Middle frontal gyrus (tissue), 1 donor: ENCODE measurements at regions not wholly inside any gene's neighbourhood (a gene's known extent, or its start where the extent isn't known, plus 50 kb on each side); places are given as distances from the start of the nearest gene placed in this dataset.

Experiments used
- DNase-seq: peaks from one replicate; pipeline ENCODE4 v3.0.0-alpha.2; 2015; ENCODE audit warnings: low spot score; ENCODE audit errors: extremely low spot score

DNA sequence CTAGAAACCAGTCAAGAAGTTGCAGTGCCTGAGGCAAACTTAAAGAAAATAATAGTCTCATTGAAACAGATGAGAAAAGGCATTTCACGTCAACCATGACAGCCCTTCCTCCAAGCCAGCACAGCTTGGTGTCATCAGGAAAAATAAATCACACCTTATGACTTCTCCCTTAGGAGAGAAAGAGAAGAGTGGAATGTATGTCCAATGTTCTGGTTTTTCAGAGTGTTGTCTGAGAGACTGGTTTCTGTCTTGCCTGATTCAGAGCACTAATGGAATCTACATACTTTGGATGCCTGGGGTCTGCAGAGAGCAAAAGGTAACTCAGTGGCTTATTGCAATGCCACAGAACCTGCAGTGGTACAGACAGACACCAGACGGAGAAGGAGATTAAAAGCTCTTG, 105.5 kb upstream of the PDE4D start:
- no peak for DNase-seq

DNA sequence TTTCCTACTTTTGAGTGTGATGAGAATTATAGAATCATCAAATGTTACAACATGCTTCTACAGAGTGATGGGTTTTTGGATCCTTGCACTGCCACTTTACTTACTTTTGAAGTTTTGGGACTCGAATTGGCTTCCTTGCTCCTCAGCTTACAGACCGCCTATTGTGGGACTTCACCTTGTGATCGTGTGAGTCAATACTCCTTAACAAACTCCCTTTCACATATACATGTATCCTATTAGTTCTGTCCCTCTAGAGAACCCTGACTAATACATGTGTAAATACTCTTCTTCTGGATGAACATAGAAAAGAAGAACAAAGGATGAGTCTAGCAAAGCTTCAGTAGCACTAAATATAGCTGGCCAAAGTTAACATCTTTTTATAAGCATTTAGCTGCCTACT, 98.7 kb upstream of the PDE4D start:
- DNase-seq: no peak

DNA sequence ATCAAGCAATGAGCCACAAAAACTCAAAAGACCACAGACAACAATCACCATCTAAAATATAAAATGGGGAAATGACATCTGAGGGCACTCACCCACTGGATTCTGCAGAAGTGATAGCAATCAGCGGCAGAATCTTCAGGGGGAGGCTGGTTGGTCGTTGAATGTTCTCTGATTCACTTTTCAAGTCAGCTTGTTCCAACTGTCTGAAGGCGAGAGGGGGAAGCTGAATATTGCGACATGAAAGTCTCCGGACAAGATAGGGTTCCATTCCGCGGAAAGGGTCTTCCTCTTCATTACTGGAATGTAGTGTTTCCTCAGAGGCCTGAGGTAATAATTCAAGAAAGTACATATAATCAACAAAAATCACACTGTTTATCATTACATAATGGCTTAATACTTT, 94.9 kb upstream of the PDE4D start:
- DNase-seq: no peak

DNA sequence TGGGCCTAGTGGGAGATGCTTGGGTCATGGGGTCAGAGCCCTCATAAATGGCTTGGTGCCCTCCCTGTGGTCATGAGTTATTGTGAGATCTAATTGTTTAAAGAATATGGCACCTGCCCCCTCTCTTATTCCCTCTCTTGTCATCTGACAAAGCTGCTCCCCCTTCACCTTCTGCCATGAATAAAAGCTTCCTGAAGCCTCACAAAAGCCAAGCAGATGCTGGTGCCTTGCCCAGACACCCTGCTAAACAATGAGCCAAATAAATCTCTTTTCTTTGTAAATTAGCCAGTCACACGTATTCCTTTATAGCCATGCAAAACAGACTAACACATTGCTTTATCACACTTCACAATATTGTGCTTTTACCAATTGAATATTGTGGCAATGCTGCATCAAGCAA, 82.8 kb upstream of the PDE4D start:
- DNase-seq: no peak

DNA sequence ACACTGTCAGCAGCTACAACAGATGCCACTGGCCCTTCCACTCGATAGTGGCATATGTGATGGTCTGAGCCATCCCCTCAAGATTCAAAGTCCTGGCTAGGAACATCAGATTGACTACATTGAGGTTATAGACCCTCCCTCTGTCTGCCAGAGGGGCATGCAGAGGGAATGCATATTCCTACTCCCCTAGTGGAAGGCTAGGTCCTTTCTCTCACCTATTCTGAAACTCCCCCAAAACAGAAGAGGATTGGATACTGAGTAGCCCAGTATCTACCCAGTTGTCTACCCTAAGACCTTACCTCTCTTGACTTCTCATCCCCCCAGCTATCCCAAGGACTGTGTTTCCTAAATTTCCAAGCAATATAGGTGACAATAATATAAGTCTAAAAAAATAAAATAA, 78.5 kb upstream of the PDE4D start:
- no peak for DNase-seq

DNA sequence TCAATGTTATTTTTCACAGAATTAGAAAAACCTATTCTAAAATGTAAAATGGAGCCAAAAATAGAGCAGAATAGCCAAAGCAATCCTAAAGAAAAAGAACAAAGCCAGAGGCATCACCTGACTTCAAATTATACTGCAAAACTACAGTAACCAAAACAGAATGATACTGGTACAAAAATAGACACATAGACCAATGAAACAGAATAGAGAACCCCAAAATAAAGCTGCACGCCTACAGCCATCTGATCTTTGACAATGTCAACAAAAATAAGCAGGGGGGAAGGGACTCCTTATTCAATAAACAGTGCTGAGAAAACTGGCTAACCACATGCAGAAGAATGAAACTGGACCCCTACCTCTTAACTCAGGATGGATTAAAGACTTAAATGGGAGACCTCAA, 65.8 kb upstream of the PDE4D start:
- DNase-seq: no peak

DNA sequence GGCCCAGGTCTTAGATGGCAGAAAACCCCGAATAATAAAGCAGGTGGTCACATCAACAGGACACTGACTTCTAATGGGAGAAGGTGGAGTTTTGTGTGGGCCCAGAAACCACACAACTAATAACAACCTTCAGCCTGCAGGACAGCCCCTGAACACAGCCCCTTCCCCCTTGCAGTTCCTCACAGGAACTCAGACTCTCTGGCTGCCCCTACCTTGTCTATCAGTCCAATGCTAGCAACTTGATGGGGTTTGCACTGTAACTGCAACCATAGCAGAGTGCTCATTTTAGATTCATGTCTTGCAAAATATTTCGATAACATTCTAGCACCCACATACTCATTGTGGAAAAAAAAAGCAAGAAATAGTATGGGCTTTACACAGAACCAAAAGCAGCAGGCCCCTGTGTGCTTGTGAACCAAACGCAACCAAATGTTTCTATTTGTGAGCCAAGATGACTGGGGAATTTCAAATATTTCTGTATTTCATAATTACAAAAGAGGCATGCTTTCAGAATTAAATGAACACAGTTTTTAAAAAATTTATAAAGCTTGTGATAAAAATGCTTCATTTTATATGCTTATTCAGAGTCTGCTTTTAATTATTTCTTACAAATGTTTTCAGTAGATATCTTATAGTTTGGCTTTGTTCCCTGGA, 62.7 kb upstream of the PDE4D start:
- no peak for DNase-seq

DNA sequence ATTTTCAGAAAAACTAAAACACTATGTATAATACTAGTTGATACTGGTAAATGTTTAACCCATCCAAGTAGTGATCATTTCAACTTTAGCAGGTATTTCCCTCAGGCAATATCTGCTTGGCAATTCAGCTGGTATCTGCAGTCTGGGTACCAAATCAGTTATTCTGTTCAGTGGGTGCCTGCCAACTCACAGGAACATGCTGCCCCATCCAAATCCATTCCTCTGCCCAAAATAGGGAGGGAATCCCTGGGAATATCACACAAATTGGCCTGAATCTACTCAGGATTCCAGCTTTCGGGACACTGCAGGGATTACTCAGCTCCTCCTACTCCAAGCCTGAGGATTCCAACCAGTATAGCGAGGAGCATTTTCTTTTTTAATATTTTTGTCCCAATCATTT, 61.7 kb upstream of the PDE4D start:
- peak; percentile 6 for DNase-seq

DNA sequence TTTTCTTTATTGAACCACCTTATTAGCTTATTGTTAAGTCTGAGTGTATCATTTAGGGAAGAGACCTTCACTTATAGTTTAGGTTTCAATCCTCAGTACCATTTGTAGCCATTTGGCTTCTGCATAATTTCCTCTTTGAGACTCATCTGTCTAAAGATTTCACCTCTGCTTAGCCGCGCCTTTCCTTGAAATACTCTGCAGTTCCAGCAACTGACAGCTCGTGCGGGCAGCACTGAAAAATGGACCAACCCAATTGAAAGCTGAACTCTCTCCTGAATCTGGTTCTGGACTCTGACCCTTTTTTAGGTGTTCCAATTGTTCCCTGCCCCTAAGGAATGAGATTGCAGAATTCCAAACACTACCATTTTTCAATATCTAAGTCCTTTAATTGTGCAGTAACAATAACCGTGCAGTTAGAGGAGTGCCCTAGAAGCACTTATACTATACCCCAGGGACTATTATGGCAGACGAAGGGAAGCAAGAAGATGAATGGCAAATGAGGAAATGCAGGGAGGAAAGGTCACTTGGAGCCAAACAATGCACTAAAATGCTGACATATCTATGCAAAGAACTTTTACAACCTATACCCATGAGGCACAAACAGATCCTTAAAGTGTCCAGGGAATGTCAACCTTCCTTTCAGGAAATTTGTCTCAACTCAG, 50.1 kb upstream of the PDE4D start:
- no peak for DNase-seq
